ENCODE measurements at regions not wholly inside any gene's neighbourhood (a gene's known extent, or its start where the extent isn't known, plus 50 kb on each side); places are given as distances from the start of the nearest gene placed in this dataset.

DNA sequence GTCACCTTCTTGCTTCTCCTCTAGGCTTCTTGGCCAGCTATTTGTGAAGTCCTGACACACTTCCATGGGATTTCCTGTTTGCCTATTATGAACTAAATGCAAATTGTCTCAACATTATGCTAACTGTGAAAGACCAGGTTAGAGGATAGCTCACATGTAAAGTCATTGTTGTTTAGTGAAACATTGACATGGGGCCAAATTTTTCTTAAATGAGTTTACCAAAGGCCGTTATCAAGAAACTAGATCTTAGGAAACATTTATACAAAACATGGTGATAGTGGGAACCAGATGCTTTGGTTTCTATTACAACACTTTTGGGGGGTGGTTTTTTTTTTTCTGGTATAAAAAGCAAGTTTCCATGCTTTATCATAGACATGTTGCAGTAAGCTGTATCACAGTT, 466.8 kb upstream of the FAM241A start:
- TF ChIP-seq, protein P1, sequence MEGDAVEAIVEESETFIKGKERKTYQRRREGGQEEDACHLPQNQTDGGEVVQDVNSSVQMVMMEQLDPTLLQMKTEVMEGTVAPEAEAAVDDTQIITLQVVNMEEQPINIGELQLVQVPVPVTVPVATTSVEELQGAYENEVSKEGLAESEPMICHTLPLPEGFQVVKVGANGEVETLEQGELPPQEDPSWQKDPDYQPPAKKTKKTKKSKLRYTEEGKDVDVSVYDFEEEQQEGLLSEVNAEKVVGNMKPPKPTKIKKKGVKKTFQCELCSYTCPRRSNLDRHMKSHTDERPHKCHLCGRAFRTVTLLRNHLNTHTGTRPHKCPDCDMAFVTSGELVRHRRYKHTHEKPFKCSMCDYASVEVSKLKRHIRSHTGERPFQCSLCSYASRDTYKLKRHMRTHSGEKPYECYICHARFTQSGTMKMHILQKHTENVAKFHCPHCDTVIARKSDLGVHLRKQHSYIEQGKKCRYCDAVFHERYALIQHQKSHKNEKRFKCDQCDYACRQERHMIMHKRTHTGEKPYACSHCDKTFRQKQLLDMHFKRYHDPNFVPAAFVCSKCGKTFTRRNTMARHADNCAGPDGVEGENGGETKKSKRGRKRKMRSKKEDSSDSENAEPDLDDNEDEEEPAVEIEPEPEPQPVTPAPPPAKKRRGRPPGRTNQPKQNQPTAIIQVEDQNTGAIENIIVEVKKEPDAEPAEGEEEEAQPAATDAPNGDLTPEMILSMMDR (conservative IDR thresholded peaks at IDR 0.05; ENCODE audit: low read length) = no peak
- TF ChIP-seq EZH2phosphoT487 (IDR thresholded peaks at IDR 0.05; ENCODE audit: borderline replicate concordance, low read depth, low read length) = no peak

Measured in OCI-LY7 (cell line).